Upper lobe of left lung (tissue), 6 donors: ENCODE measurements at regions not wholly inside any gene's neighbourhood (a gene's known extent, or its start where the extent isn't known, plus 50 kb on each side); places are given as distances from the start of the nearest gene placed in this dataset.

Source experiments
- ATAC-seq, 2 donors: fragments of 200-7000 bp; cut with Tn5 transposase; one replicate each; pipeline ENCODE4 v1.9.1; 2022; ENCODE audit warnings: mild to moderate bottlenecking in 2 of 2, moderate library complexity in 2 of 2; ENCODE audit not compliant: low FRiP score in 2 of 2
- DNase-seq, 2 donors: peaks; one replicate each; pipeline ENCODE4 v3.0.0-alpha.2; 2019 to 2020
- H3K27ac ChIP-seq, 4 donors: fragments of 200-600 bp; sonication (generic); one replicate each; pipeline ENCODE4 v1.5.1; 2016 to 2019
- H3K27me3 ChIP-seq, 4 donors: fragments of 200-600 bp; sonication (generic); one replicate each; pipeline ENCODE4 v1.5.1; 2017 to 2019
- H3K36me3 ChIP-seq, 4 donors: fragments of 200-600 bp; sonication (generic); one replicate each; pipeline ENCODE4 v1.5.1; 2016 to 2019
- H3K4me1 ChIP-seq, 4 donors: fragments of 200-600 bp; sonication (generic); one replicate each; pipeline ENCODE4 v1.5.1; 2018 to 2019
- H3K4me3 ChIP-seq, 4 donors: fragments of 200-600 bp; sonication (generic); one replicate each; pipeline ENCODE4 v1.5.1; 2017 to 2019; ENCODE audit warnings: mild to moderate bottlenecking in 2 of 4, moderate library complexity in 1 of 4
- H3K9me3 ChIP-seq, 4 donors: fragments of 200-600 bp; sonication (generic); one replicate each; pipeline ENCODE4 v1.5.1; 2018 to 2019
- EP300 ChIP-seq, 4 donors: sonication (generic); formaldehyde crosslinking; IDR thresholded peaks; one replicate each; pipeline ENCODE4 v1.5.1; 2017; ENCODE audit warnings: antibody characterized with exemption in 4 of 4, control low read depth in 2 of 4
- POLR2A ChIP-seq, 4 donors: fragments of 450-650 bp; IDR thresholded peaks; one replicate each; pipeline ENCODE4 v1.5.1; 2016 to 2017; ENCODE audit warnings: antibody characterized with exemption in 4 of 4, mild to moderate bottlenecking in 2 of 4
- POLR2AphosphoS5 ChIP-seq, 2 donors: sonication (generic); formaldehyde crosslinking; IDR thresholded peaks; one replicate each; pipeline ENCODE4 v1.5.1; 2017; ENCODE audit warnings: antibody characterized with exemption in 2 of 2
- WGBS, 2 donors: methylation state at CpG; one replicate each; pipeline ENCODE4 v1.1.5; 2017 to 2018; 5-methylcytosine and 5-hydroxymethylcytosine counted together
- TF ChIP-seq, protein P1 (sequence below), 6 experiments: fragments of 450-650 bp in 4 of 6; fragments of 200-600 bp in 2 of 6; sonication (generic) in 2 of 6; IDR thresholded peaks; one replicate each; pipeline ENCODE4 v1.5.1; 2016 to 2019; ENCODE audit warnings: antibody characterized with exemption in 6 of 6
- donor health status: DM: no; HTN: no; CAD: no; lungs with moderate emphysema.
- donor health status: DM: no; HTN: yes; CAD: no; lungs with severe emphysema.

DNA sequence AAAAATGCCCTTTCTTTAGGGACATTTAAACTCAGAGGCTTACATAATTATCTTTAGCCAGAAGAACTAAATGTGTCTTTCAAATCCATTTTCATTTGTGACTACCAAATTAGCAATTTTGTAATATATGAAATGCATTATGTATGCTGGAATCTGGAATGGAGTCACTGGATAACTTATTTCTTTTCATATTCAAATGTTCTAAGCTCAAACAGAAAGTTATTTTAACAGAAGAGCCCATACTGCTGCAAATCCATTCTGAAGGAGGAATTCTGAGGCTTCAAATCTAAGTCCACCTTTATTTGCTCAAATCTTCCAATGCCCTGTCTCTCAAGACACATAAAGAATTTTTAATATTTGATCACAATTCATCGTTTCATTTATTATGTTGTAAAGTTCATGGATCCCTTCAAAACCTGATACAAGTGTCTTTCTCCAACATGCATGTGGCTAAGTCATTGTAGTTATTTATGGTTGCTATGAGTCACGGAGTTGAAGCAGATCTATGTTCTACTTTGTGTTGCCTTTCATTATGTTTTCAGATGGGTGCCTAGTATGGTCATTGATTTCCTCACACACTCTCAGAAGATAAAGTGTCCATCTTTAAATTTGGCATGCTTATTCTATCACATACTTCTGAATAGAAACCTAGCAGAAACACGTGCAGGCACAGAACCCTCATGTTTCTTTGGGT is 214.8 kb upstream of the GCFC2 start:
- ATAC-seq (no peak), DNase-seq (no peak)
- Histone ChIP-seq H3K4me1 (no peaks in the 10 kb centered on the region), H3K9me3 (no peaks in the 10 kb centered on the region), H3K36me3 (no peaks in the 10 kb centered on the region), H3K27ac (no peak overlapping the region), H3K4me3 (no peak overlapping the region), H3K27me3 (no peaks in the 10 kb centered on the region)
- WGBS, 2 donors = 80 to 85% methylated on average over 3 of the region's 3 CpGs
- TF ChIP-seq POLR2A (IDR thresholded peaks at IDR 0.05) (no peak), EP300 (IDR thresholded peaks at IDR 0.05) (no peak), POLR2AphosphoS5 (IDR thresholded peaks at IDR 0.05) (no peak)
- TF ChIP-seq, protein P1, sequence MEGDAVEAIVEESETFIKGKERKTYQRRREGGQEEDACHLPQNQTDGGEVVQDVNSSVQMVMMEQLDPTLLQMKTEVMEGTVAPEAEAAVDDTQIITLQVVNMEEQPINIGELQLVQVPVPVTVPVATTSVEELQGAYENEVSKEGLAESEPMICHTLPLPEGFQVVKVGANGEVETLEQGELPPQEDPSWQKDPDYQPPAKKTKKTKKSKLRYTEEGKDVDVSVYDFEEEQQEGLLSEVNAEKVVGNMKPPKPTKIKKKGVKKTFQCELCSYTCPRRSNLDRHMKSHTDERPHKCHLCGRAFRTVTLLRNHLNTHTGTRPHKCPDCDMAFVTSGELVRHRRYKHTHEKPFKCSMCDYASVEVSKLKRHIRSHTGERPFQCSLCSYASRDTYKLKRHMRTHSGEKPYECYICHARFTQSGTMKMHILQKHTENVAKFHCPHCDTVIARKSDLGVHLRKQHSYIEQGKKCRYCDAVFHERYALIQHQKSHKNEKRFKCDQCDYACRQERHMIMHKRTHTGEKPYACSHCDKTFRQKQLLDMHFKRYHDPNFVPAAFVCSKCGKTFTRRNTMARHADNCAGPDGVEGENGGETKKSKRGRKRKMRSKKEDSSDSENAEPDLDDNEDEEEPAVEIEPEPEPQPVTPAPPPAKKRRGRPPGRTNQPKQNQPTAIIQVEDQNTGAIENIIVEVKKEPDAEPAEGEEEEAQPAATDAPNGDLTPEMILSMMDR (IDR thresholded peaks at IDR 0.05) = no peak

DNA sequence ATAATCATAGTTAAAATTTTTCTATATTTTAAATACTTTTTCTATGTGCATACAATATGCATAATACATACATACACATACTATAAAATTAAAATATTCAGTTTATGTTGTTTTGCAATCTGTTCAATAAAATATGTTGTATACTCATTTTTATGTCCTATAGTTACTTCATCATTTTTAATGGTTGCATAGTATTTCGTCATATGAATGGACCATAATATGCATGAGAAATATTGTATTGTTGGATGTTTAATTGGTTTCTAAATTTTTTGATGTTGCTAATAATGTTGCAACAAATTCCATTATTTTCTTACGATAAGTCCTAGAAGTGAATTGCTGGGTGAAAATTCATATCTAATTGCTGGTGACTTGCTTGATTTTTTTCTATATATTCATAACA is 211.5 kb upstream of the GCFC2 start:
- ATAC-seq (no peak), DNase-seq (no peak)
- H3K4me3 ChIP-seq = no peak overlapping the region
- H3K9me3 ChIP-seq = no peaks in the 10 kb centered on the region
- 70 to 94% methylated on average over 2 of the region's 2 CpGs for WGBS, 2 donors
- TF ChIP-seq EP300 (IDR thresholded peaks at IDR 0.05) (no peak), POLR2AphosphoS5 (IDR thresholded peaks at IDR 0.05) (no peak), POLR2A (IDR thresholded peaks at IDR 0.05) (no peak)
- TF ChIP-seq, protein P1 (IDR thresholded peaks at IDR 0.05) = no peak
- no peaks in the 10 kb centered on the region for H3K27me3 ChIP-seq
- H3K4me1 ChIP-seq = no peaks in the 10 kb centered on the region
- no peaks in the 10 kb centered on the region for H3K36me3 ChIP-seq
- no peak overlapping the region for H3K27ac ChIP-seq

DNA sequence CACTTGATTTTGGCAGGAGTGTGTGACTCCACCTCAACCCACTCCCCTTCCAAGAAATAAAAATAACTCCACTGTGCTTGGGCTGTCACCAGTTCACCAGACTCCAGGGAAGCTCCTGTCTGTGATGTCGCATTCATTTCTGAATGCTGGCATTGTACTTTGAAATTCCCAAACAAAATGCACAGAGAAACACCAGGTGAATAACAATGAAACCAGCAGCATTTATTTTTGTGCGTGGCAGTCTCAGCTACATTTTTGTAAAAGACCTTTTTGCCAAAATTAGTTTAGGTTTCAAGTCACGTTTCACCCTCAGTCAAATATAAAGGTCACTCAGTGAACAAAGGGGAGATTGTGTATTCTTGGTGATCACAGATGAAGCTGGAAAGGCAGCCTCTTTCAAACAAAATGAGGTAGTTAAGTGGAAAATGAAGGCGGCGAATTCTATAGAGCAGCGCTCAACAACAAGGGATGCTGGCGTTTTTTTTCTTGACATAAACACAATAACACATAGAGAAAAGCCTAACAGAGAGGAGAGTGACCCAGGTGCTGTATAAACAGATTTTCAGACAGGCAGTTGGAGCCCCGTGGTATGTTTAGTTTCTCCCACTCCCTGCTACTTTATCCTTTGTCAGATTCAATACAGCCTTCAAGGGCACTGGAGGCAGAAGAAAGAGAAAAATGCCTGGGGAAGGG is 210.3 kb upstream of the GCFC2 start:
- DNase-seq = no peak
- H3K9me3 ChIP-seq = no peaks in the 10 kb centered on the region
- no peak for TF ChIP-seq EP300 (IDR thresholded peaks at IDR 0.05)
- TF ChIP-seq POLR2A (IDR thresholded peaks at IDR 0.05) = no peak
- TF ChIP-seq, protein P1 (IDR thresholded peaks at IDR 0.05) = no peak
- TF ChIP-seq POLR2AphosphoS5 (IDR thresholded peaks at IDR 0.05) = no peak
- no peak for ATAC-seq
- no peaks in the 10 kb centered on the region for H3K4me1 ChIP-seq
- WGBS, 2 donors = 32 to 43% methylated on average over 8 of the region's 8 CpGs
- no peak overlapping the region for H3K4me3 ChIP-seq
- H3K36me3 ChIP-seq = no peaks in the 10 kb centered on the region
- no peak overlapping the region for H3K27ac ChIP-seq
- no peaks in the 10 kb centered on the region for H3K27me3 ChIP-seq

DNA sequence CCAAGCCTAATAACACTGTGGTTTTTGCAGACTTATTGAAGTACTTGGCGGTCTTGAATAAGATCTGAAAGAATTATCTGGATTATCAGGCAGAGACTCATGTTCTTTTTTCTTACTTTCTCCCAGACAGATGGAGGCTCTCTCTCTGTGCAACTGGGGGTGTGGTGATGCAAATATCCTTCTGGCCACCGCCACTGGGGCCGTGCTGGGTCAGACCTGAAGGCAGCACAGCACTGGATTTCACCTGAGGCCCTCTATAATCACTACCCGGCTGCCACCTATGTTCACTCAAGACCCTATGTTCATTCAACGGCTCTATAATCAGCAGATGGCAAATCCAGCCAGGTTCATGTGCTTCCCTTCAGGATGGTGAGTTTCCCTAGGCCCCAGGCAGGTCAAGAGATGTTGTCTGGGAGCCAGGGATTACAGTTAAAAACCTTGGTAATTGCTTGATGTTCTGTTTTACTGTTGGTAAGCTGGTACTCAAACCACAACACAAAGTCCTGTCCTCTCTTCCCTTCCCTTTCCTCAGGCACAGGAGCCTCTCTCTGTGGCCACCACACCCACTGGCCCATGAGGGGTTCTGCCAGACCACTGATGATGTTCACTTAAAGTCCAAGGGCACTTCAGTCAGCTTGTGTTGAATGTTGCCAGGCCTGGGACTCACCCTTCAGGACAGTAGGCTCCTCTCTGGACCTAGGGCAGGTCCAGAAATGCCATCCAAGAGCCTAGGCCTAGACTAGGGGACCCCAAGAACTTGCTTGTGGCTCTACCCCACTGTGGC is 205.3 kb upstream of the GCFC2 start:
- H3K36me3 ChIP-seq = no peaks in the 10 kb centered on the region
- TF ChIP-seq, protein P1 (IDR thresholded peaks at IDR 0.05) = no peak
- no peak for TF ChIP-seq POLR2A (IDR thresholded peaks at IDR 0.05)
- TF ChIP-seq EP300 (IDR thresholded peaks at IDR 0.05) = no peak
- TF ChIP-seq POLR2AphosphoS5 (IDR thresholded peaks at IDR 0.05) = no peak
- WGBS, 2 donors = 82 to 86% methylated on average over 5 of the region's 5 CpGs
- ATAC-seq = no peak
- H3K4me1 ChIP-seq = no peaks in the 10 kb centered on the region
- H3K4me3 ChIP-seq = no peak overlapping the region
- H3K27ac ChIP-seq = no peak overlapping the region
- no peaks in the 10 kb centered on the region for H3K27me3 ChIP-seq
- no peaks in the 10 kb centered on the region for H3K9me3 ChIP-seq
- no peak for DNase-seq
